Fibroblast of lung (primary cell): ENCODE measurements at regions not wholly inside any gene's neighbourhood (a gene's known extent, or its start where the extent isn't known, plus 50 kb on each side); places are given as distances from the start of the nearest gene placed in this dataset.

ENCODE experiments used
- DNase-seq, 2 donors: peaks; one replicate each; pipeline versions ENCODE4 v3.0.0 to v3.0.0-alpha.2; 2010; ENCODE audit warnings: low read depth in 2 of 2
- H2AFZ ChIP-seq: 2 replicates; pipeline ENCODE4 v1.5.1; 2012; ENCODE audit warnings: low read length, control low read depth, inconsistent platforms
- H3K27ac ChIP-seq: 2 replicates; pipeline ENCODE4 v1.5.1; 2011; ENCODE audit warnings: low read length, control low read depth; ENCODE audit not compliant: insufficient read depth
- H3K27me3 ChIP-seq: 2 replicates; pipeline ENCODE4 v1.5.1; 2011; ENCODE audit warnings: mild to moderate bottlenecking, low read length; ENCODE audit not compliant: control insufficient read depth, insufficient read depth
- H3K36me3 ChIP-seq: 2 replicates; pipeline ENCODE4 v1.5.1; 2011; ENCODE audit warnings: low read length; ENCODE audit not compliant: control insufficient read depth, insufficient read depth
- H3K4me1 ChIP-seq: 2 replicates; pipeline ENCODE4 v1.5.1; 2011; ENCODE audit warnings: low read length; ENCODE audit not compliant: control insufficient read depth, insufficient read depth; ENCODE audit errors: extremely low read depth
- H3K4me2 ChIP-seq: 2 replicates; pipeline ENCODE4 v1.5.1; 2011; ENCODE audit warnings: low read length, control low read depth; ENCODE audit not compliant: insufficient read depth; ENCODE audit errors: extremely low read depth
- H3K4me3 ChIP-seq, 4 experiments: fragments of 200-600 bp in 1 of 4; sonication (generic) in 1 of 4; replicated peaks in 1 of 4; 2 replicates each; pipeline ENCODE4 v1.5.1; 2011 to 2016; ENCODE audit warnings: low read length in 4 of 4, low read depth in 3 of 4, mild to moderate bottlenecking in 3 of 4, control low read depth in 2 of 4, inconsistent platforms in 1 of 4, mixed read lengths in 1 of 4; ENCODE audit not compliant: insufficient read depth in 1 of 4; ENCODE audit errors: control extremely low read depth in 1 of 4
- H3K79me2 ChIP-seq: 2 replicates; pipeline ENCODE4 v1.5.1; 2012; ENCODE audit warnings: mild to moderate bottlenecking, low read length, inconsistent platforms; ENCODE audit not compliant: control insufficient read depth, insufficient read depth
- H3K9ac ChIP-seq: 2 replicates; pipeline ENCODE4 v1.5.1; 2011; ENCODE audit warnings: mild to moderate bottlenecking, low read length, control low read depth; ENCODE audit not compliant: insufficient read depth
- H3K9me3 ChIP-seq: 2 replicates; pipeline ENCODE4 v1.5.1; 2012; ENCODE audit warnings: low read depth, low read length; ENCODE audit not compliant: control insufficient read depth, insufficient read depth
- H4K20me1 ChIP-seq: 2 replicates; pipeline ENCODE4 v1.5.1; 2011; ENCODE audit warnings: low read length; ENCODE audit not compliant: control insufficient read depth, insufficient read depth; ENCODE audit errors: extremely low read depth
- EZH2 ChIP-seq: IDR thresholded peaks from 2 replicates; pipeline ENCODE4 v1.5.1; 2012; ENCODE audit warnings: low read length, control low read depth, mild to moderate bottlenecking; ENCODE audit errors: missing control alignments
- TF ChIP-seq, protein P1 (sequence below), 2 donors: IDR thresholded peaks in 1 of 2; conservative IDR thresholded peaks in 1 of 2; 1 replicate in 1 of 2; 2 replicates in 1 of 2; pipeline ENCODE4 v1.5.1; 2011 to 2012; ENCODE audit warnings: low read length in 2 of 2, control low read depth in 1 of 2, inconsistent platforms in 1 of 2, low read depth in 1 of 2, mild to moderate bottlenecking in 1 of 2

DNA sequence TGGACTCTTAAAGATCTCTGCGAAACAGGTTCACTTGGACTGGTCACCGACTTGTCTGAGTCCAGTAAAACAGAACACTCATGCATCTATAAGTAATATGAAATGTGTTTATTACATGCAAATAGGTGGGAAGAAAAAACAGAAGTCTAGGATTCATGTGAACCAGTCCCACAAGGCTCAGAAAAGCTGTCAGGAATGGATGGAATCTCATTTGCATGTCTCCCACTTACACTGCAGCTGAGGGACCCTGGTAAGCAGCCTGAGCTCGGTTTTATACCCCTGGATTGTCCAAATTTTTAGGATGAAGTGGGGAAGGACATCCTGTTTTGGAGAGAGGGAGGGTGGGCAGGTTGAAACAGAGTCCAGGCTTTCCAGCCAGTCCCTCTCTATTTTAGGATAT, 1545.1 kb upstream of the PCDH20 start:
- Histone ChIP-seq H3K4me1 (no peaks in the 10 kb centered on the region), H3K9ac (no peak overlapping the region), H4K20me1 (no peaks in the 10 kb centered on the region), H2AFZ (no peak overlapping the region), H3K27me3 (no peaks in the 10 kb centered on the region), H3K4me3 (no peak overlapping the region), H3K9me3 (no peaks in the 10 kb centered on the region), H3K79me2 (no peaks in the 10 kb centered on the region), H3K27ac (no peak overlapping the region), H3K36me3 (no peaks in the 10 kb centered on the region), H3K4me2 (no peak overlapping the region)
- DNase-seq, result no peak
- TF ChIP-seq EZH2, result no peak
- TF ChIP-seq, protein P1, sequence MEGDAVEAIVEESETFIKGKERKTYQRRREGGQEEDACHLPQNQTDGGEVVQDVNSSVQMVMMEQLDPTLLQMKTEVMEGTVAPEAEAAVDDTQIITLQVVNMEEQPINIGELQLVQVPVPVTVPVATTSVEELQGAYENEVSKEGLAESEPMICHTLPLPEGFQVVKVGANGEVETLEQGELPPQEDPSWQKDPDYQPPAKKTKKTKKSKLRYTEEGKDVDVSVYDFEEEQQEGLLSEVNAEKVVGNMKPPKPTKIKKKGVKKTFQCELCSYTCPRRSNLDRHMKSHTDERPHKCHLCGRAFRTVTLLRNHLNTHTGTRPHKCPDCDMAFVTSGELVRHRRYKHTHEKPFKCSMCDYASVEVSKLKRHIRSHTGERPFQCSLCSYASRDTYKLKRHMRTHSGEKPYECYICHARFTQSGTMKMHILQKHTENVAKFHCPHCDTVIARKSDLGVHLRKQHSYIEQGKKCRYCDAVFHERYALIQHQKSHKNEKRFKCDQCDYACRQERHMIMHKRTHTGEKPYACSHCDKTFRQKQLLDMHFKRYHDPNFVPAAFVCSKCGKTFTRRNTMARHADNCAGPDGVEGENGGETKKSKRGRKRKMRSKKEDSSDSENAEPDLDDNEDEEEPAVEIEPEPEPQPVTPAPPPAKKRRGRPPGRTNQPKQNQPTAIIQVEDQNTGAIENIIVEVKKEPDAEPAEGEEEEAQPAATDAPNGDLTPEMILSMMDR (conservative IDR thresholded peaks at IDR 0.05 in 1 of 2, IDR thresholded peaks at IDR 0.05 in 1 of 2; ENCODE audit: low read depth in 1 of 2, low read length in 2 of 2), result no peak

DNA sequence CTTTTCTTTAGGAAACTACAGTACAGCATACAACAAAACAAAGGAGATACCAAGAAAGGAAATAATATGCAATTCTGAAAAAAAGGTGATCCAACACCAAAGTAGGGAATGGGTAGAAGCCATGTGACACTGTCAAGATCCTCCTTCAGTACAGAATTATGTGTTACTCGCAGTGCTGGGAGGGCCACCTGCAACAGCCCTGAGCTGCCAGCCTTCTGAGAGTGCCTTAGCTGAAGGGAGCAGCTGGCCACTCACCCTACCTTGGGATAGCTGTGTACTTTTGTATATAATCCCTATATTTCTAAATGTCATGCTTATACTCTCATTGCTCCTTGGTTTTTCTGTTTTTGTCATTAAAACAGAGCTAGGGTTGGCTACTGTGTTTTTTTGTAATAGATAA, 1518.2 kb upstream of the PCDH20 start:
- Histone ChIP-seq H3K4me2 (no peak overlapping the region), H3K27me3 (no peaks in the 10 kb centered on the region), H4K20me1 (no peaks in the 10 kb centered on the region), H3K4me1 (no peaks in the 10 kb centered on the region), H3K9me3 (no peaks in the 10 kb centered on the region), H2AFZ (no peak overlapping the region), H3K9ac (no peak overlapping the region), H3K79me2 (no peaks in the 10 kb centered on the region), H3K4me3 (no peak overlapping the region), H3K27ac (no peak overlapping the region), H3K36me3 (no peaks in the 10 kb centered on the region)
- no peak for DNase-seq
- TF ChIP-seq, protein P1 (conservative IDR thresholded peaks at IDR 0.05 in 1 of 2, IDR thresholded peaks at IDR 0.05 in 1 of 2; ENCODE audit: low read depth in 1 of 2, low read length in 2 of 2), result no peak
- TF ChIP-seq EZH2, result no peak

DNA sequence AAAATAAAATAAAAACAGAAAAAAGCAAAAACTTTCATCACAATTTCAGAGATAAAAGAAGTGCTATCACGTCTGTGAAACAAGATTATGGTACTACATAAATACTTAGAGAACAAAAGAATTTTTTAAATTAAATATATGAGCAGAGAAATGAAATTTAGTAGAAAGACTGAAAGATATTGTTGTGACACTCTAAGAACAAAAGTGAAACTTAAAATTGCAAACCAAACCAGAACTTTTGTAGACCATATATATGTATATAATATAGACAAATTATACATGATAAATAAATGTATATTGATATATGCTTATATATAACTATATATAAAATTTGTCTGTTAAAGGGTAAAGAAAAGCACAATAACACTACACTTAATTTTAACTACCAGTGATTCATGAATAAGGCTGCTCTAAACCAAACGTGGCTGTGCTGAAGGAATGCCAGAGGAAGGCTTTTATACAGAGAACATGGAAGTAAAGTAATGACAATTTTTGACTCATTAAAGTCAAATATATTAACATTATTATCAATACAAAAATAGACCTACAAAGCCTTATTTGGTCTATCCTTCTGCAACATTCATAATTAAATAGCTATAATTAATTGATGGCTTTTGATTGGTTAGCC, 1516.7 kb upstream of the PCDH20 start:
- peak overlapping the region in 1 of 4 experiments; percentile 25 for H3K4me3 ChIP-seq
- DNase-seq, result peak; percentile 1 to 42

More for the DNA sequence above, 1516.7 kb upstream of the PCDH20 start:
- H3K27ac ChIP-seq, result no peak overlapping the region
- H3K27me3 ChIP-seq, result no peaks in the 10 kb centered on the region
- H3K4me2 ChIP-seq, result no peak overlapping the region
- no peaks in the 10 kb centered on the region for H3K9me3 ChIP-seq
- H3K79me2 ChIP-seq, result no peaks in the 10 kb centered on the region
- no peaks in the 10 kb centered on the region for H3K36me3 ChIP-seq
- no peak overlapping the region for H3K9ac ChIP-seq
- no peak overlapping the region for H2AFZ ChIP-seq
- H3K4me1 ChIP-seq, result no peaks in the 10 kb centered on the region
- no peaks in the 10 kb centered on the region for H4K20me1 ChIP-seq
- TF ChIP-seq, protein P1 (conservative IDR thresholded peaks at IDR 0.05 in 1 of 2, IDR thresholded peaks at IDR 0.05 in 1 of 2; ENCODE audit: low read depth in 1 of 2, low read length in 2 of 2), result no peak
- no peak for TF ChIP-seq EZH2
